Fibroblast of lung (primary cell): ENCODE measurements at regions not wholly inside any gene's neighbourhood (a gene's known extent, or its start where the extent isn't known, plus 50 kb on each side); places are given as distances from the start of the nearest gene placed in this dataset.
"Not testable (repeated sequence)": the region's sequence is repeated elsewhere in the genome, so short reads cannot be mapped to it uniquely, and the experiment has no call there.

Experiments used
- DNase-seq, 2 donors: peaks; one replicate each; pipeline versions ENCODE4 v3.0.0 to v3.0.0-alpha.2; 2010; ENCODE audit warnings: low read depth in 2 of 2
- H2AFZ ChIP-seq: 2 replicates; pipeline ENCODE4 v1.5.1; 2012; ENCODE audit warnings: low read length, control low read depth, inconsistent platforms
- H3K27ac ChIP-seq: 2 replicates; pipeline ENCODE4 v1.5.1; 2011; ENCODE audit warnings: low read length, control low read depth; ENCODE audit not compliant: insufficient read depth
- H3K27me3 ChIP-seq: 2 replicates; pipeline ENCODE4 v1.5.1; 2011; ENCODE audit warnings: mild to moderate bottlenecking, low read length; ENCODE audit not compliant: control insufficient read depth, insufficient read depth
- H3K36me3 ChIP-seq: 2 replicates; pipeline ENCODE4 v1.5.1; 2011; ENCODE audit warnings: low read length; ENCODE audit not compliant: control insufficient read depth, insufficient read depth
- H3K4me1 ChIP-seq: 2 replicates; pipeline ENCODE4 v1.5.1; 2011; ENCODE audit warnings: low read length; ENCODE audit not compliant: control insufficient read depth, insufficient read depth; ENCODE audit errors: extremely low read depth
- H3K4me2 ChIP-seq: 2 replicates; pipeline ENCODE4 v1.5.1; 2011; ENCODE audit warnings: low read length, control low read depth; ENCODE audit not compliant: insufficient read depth; ENCODE audit errors: extremely low read depth
- H3K4me3 ChIP-seq, 4 experiments: fragments of 200-600 bp in 1 of 4; sonication (generic) in 1 of 4; replicated peaks in 1 of 4; 2 replicates each; pipeline ENCODE4 v1.5.1; 2011 to 2016; ENCODE audit warnings: low read length in 4 of 4, low read depth in 3 of 4, mild to moderate bottlenecking in 3 of 4, control low read depth in 2 of 4, inconsistent platforms in 1 of 4, mixed read lengths in 1 of 4; ENCODE audit not compliant: insufficient read depth in 1 of 4; ENCODE audit errors: control extremely low read depth in 1 of 4
- H3K79me2 ChIP-seq: 2 replicates; pipeline ENCODE4 v1.5.1; 2012; ENCODE audit warnings: mild to moderate bottlenecking, low read length, inconsistent platforms; ENCODE audit not compliant: control insufficient read depth, insufficient read depth
- H3K9ac ChIP-seq: 2 replicates; pipeline ENCODE4 v1.5.1; 2011; ENCODE audit warnings: mild to moderate bottlenecking, low read length, control low read depth; ENCODE audit not compliant: insufficient read depth
- H3K9me3 ChIP-seq: 2 replicates; pipeline ENCODE4 v1.5.1; 2012; ENCODE audit warnings: low read depth, low read length; ENCODE audit not compliant: control insufficient read depth, insufficient read depth
- H4K20me1 ChIP-seq: 2 replicates; pipeline ENCODE4 v1.5.1; 2011; ENCODE audit warnings: low read length; ENCODE audit not compliant: control insufficient read depth, insufficient read depth; ENCODE audit errors: extremely low read depth

- not testable (repeated sequence) for H3K27me3 ChIP-seq, H3K27ac ChIP-seq, H3K4me1 ChIP-seq, H3K9me3 ChIP-seq, H3K4me2 ChIP-seq, H3K4me3 ChIP-seq, H3K36me3 ChIP-seq, H3K9ac ChIP-seq, H2AFZ ChIP-seq, H3K79me2 ChIP-seq, DNase-seq, H4K20me1 ChIP-seq
Observed at GRCh38 chrX:3896755-3897154, 183.3 kb upstream of the PRKX start.

- not testable (repeated sequence) for H3K27me3 ChIP-seq, H3K36me3 ChIP-seq, H3K9me3 ChIP-seq, H3K27ac ChIP-seq, H4K20me1 ChIP-seq, H3K4me3 ChIP-seq, H3K4me1 ChIP-seq, DNase-seq, H2AFZ ChIP-seq, H3K9ac ChIP-seq, H3K79me2 ChIP-seq, H3K4me2 ChIP-seq
Observed at GRCh38 chrX:3882553-3882920, 169.1 kb upstream of the PRKX start.

GRCh38 chrX:3881898-3882552, 168.6 kb upstream of the PRKX start:
- H3K4me2 ChIP-seq, H3K4me3 ChIP-seq, H2AFZ ChIP-seq, H3K9ac ChIP-seq, H3K36me3 ChIP-seq, H3K27ac ChIP-seq, H3K4me1 ChIP-seq, H3K79me2 ChIP-seq, H3K27me3 ChIP-seq, H3K9me3 ChIP-seq, H4K20me1 ChIP-seq, DNase-seq: not testable (repeated sequence)

GRCh38 chrX:3881255-3881895, 167.9 kb upstream of the PRKX start:
- H4K20me1 ChIP-seq, H3K4me3 ChIP-seq, H3K27ac ChIP-seq, DNase-seq, H2AFZ ChIP-seq, H3K9me3 ChIP-seq, H3K9ac ChIP-seq, H3K4me2 ChIP-seq, H3K4me1 ChIP-seq, H3K36me3 ChIP-seq, H3K27me3 ChIP-seq, H3K79me2 ChIP-seq: not testable (repeated sequence)

GRCh38 chrX:3876393-3876792, 162.9 kb upstream of the PRKX start:
- H3K9ac ChIP-seq, H3K4me3 ChIP-seq, H4K20me1 ChIP-seq, H3K27ac ChIP-seq, H3K9me3 ChIP-seq, H3K36me3 ChIP-seq, H3K4me1 ChIP-seq, H3K79me2 ChIP-seq, H2AFZ ChIP-seq, H3K27me3 ChIP-seq, DNase-seq, H3K4me2 ChIP-seq: not testable (repeated sequence)

- not testable (repeated sequence) for H3K4me1 ChIP-seq, H3K4me2 ChIP-seq, H3K9me3 ChIP-seq, H3K9ac ChIP-seq, H3K36me3 ChIP-seq, H3K27ac ChIP-seq, H3K79me2 ChIP-seq, H3K4me3 ChIP-seq, H3K27me3 ChIP-seq, DNase-seq, H2AFZ ChIP-seq, H4K20me1 ChIP-seq
Observed at GRCh38 chrX:3875638-3876037, 162.2 kb upstream of the PRKX start.
